Erythroblast (primary cell): ENCODE measurements at regions not wholly inside any gene's neighbourhood (a gene's known extent, or its start where the extent isn't known, plus 50 kb on each side); places are given as distances from the start of the nearest gene placed in this dataset.
"Not testable (repeated sequence)": the region's sequence is repeated elsewhere in the genome, so short reads cannot be mapped to it uniquely, and the experiment has no call there.

Source experiments
- DNase-seq, 2 experiments: peaks; one replicate each; lab custom pipeline; 2025; lab: John Stamatoyannopoulos, UW
- GATA1 ChIP-seq: IDR thresholded peaks from 2 replicates; pipeline ENCODE4 v1.6.1; 2011; ENCODE audit warnings: low read depth, mild to moderate bottlenecking, control low read depth, low read length, moderate library complexity
- POLR2A ChIP-seq: IDR thresholded peaks from 2 replicates; pipeline ENCODE4 v1.6.1; 2011; ENCODE audit warnings: mild to moderate bottlenecking, low read length

GRCh38 chr7:52782348-52782747 lies 253.1 kb upstream of the POM121L12 start:
- no peak for DNase-seq

DNA sequence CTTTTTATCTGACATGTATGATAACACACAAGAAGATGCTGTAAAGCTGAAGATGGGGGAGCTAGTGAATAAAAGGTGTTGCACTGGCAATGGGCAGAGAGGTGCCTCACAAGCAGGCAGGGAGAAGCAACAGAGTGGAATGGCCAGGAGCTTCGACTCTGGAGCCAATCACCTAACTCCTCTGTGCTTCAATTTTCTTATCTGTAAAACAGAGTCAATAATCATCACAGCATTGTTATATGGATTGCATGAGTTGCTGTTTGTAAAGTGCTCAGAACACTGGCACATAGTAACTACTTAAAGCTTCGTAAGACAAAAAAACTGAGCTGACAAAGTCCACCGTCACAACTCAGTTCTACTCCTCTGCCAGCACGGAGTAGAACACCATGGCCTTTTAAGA lies 254.2 kb upstream of the POM121L12 start:
- no peak for TF ChIP-seq GATA1
- no peak for TF ChIP-seq POLR2A
- no peak for DNase-seq

More at GRCh38 chr7:52782348-52782747, 253.1 kb upstream of the POM121L12 start:
- TF ChIP-seq GATA1 (no peak), POLR2A (no peak)

DNA sequence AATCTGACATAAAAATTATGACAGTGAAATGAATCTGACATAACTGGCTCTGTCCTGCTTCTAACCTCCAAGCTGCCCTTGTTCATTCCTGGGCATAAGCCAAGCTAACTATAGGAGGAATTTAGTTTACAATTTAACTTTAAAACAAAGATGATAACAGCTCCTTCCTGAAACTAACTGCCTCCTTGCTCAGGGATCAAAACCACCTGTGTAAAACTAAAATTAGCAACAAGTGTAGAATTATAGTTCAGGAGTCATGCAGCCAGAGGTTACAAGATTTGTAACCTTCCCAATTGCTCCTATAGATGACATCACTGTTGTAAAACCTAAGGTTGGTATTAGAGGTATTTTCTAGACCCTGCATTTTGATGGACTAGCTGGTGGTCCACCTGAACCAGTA lies 256.4 kb upstream of the POM121L12 start:
- DNase-seq: no peak
- TF ChIP-seq POLR2A (no peak), GATA1 (no peak)

- TF ChIP-seq GATA1: no peak
- no peak for TF ChIP-seq POLR2A
Measured at GRCh38 chr7:52777051-52777822, 258.2 kb upstream of the POM121L12 start.

GRCh38 chr7:52775876-52776275 lies 259.6 kb upstream of the POM121L12 start:
- no peak for DNase-seq
- TF ChIP-seq POLR2A (no peak), GATA1 (no peak)

More at GRCh38 chr7:52777051-52777822, 258.2 kb upstream of the POM121L12 start:
- no peak for DNase-seq

GRCh38 chr7:52771177-52771576 lies 264.3 kb upstream of the POM121L12 start:
- no peak for DNase-seq
- TF ChIP-seq GATA1: no peak
- TF ChIP-seq POLR2A: no peak

DNA sequence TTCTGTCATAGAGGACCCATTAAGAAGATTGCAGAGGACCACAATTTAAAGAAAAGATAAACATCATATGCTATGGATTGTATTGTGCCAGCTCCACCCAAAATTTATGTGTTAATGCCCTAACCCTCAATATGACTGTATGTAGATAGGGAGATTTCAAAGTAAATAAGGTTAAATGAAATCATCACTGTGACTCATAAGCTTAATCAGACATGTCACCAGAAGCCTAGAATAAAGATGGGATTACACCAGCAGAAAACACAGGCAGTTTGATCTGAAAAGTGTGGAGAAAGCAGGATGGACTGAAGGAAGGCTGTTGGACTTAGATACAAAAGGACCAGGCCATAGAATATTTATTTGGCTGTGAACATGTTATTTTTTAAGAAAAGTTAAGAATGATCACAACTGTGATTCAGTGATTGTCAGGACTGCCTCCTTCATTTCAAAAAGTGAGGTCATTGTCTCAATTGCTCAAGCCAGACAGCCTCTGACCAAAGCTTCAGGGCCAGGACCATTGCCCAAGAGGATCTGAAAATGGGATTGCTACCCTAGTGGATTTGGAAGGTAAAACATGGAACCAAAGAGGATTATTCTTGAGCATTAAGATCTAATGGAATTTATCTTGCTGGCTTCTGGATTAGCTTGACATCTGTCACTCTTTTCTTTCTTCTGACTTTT lies 270.8 kb upstream of the POM121L12 start:
- no peak for DNase-seq
- TF ChIP-seq GATA1 (no peak), POLR2A (no peak)

DNA sequence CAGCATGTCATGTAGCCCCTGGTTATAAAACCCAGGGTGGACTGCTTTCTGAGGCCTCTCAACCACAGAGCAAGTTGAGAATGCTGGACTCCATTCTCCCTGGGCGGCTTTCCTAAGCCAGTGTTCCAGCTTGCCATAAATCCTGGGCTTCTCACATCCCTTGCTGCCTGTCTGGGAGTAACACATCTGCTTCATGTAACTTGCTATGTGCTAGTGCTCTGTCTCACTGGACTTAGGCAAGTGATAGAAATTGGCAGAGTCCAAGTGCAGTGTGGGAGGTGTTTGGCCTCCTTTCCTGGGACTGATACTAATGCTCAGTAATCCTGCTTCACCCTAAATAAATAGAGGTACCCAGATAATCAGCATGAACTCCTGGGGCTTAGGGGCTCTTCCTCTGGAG lies 277.1 kb upstream of the POM121L12 start:
- TF ChIP-seq GATA1 (no peak), POLR2A (no peak)
- DNase-seq: no peak

GRCh38 chr7:52753855-52754254 lies 281.6 kb upstream of the POM121L12 start:
- TF ChIP-seq POLR2A: no peak
- TF ChIP-seq GATA1: no peak
- no peak for DNase-seq

- no peak for DNase-seq
- TF ChIP-seq POLR2A (no peak), GATA1 (no peak)
Measured at GRCh38 chr7:52752891-52753290, 282.5 kb upstream of the POM121L12 start.

DNA sequence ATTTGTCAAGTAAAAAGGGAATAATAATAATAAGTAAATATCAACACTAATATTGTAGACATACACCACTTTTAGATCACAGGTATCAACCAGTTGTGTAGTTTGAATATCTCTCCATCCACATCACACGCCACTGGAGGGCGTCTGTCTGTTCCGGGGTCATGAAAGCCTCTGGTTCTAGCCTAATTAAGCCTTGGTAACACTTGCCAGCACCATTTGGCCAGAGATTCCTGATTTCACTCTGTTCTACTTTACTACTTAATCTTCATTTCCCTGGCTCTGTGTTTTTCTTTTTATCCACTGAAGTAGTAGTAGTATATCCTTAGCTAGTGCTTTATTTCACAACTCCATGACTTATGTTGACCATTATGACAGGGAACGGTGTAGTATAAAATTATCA lies 285.6 kb upstream of the POM121L12 start:
- no peak for DNase-seq
- TF ChIP-seq POLR2A (no peak), GATA1 (no peak)

GRCh38 chr7:52747817-52748216 lies 287.6 kb upstream of the POM121L12 start:
- no peak for TF ChIP-seq POLR2A
- no peak for TF ChIP-seq GATA1

GRCh38 chr7:52741670-52742290 lies 293.7 kb upstream of the POM121L12 start:
- TF ChIP-seq GATA1: no peak
- TF ChIP-seq POLR2A: no peak
- no peak for DNase-seq

More at GRCh38 chr7:52747817-52748216, 287.6 kb upstream of the POM121L12 start:
- DNase-seq: no peak

- TF ChIP-seq GATA1 (no peak), POLR2A (no peak)
- no peak for DNase-seq
Measured at GRCh38 chr7:52735656-52736055, 299.8 kb upstream of the POM121L12 start.

- DNase-seq: not testable (repeated sequence)
Measured at GRCh38 chr7:52728683-52729082, 306.8 kb upstream of the POM121L12 start.

- TF ChIP-seq GATA1: no peak
- no peak for TF ChIP-seq POLR2A
- no peak for DNase-seq
Measured at GRCh38 chr7:52727632-52728031, 307.8 kb upstream of the POM121L12 start.
